Stimulated activated CD4-positive, alpha-beta T cell treated with anti-CD3 and anti-CD28 coated beads, Interleukin-1b, Interleukin-23, amount 100 ng/mL, for 4 hours (primary cell): ENCODE measurements at regions not wholly inside any gene's neighbourhood (a gene's known extent, or its start where the extent isn't known, plus 50 kb on each side); places are given as distances from the start of the nearest gene placed in this dataset.

ENCODE experiments used
- DNase-seq, 2 donors: peaks; one replicate each; pipeline ENCODE4 v3.0.0-alpha.2; 2020; ENCODE audit warnings: low read depth in 2 of 2

- DNase-seq = no peak
Observed at GRCh38 chrX:39289827-39290226, 488.6 kb downstream of the MID1IP1 start.

- no peak for DNase-seq
Observed at GRCh38 chrX:39293203-39293602, 491.9 kb downstream of the MID1IP1 start.

- DNase-seq = no peak
Observed at GRCh38 chrX:39296472-39296871, 495.2 kb downstream of the MID1IP1 start.

GRCh38 chrX:39298821-39299220, 497.6 kb downstream of the MID1IP1 start:
- no peak for DNase-seq

- DNase-seq = no peak
Observed at GRCh38 chrX:39299615-39300014, 498.4 kb downstream of the MID1IP1 start.

GRCh38 chrX:39301036-39301435, 499.8 kb downstream of the MID1IP1 start:
- no peak for DNase-seq

GRCh38 chrX:39302838-39303237, 501.6 kb downstream of the MID1IP1 start:
- no peak for DNase-seq

- no peak for DNase-seq
Observed at GRCh38 chrX:39304746-39305145, 503.5 kb downstream of the MID1IP1 start.

GRCh38 chrX:39307488-39307887, 506.2 kb downstream of the MID1IP1 start:
- no peak for DNase-seq

- no peak for DNase-seq
Observed at GRCh38 chrX:39308126-39308525, 506.9 kb downstream of the MID1IP1 start.

- peak; percentile 23 to 41 for DNase-seq
Observed at GRCh38 chrX:39309018-39309635, 507.9 kb downstream of the MID1IP1 start.

- DNase-seq = peak in 1 of 2 donors; percentile 42
Observed at GRCh38 chrX:39309721-39310152, 508.5 kb downstream of the MID1IP1 start.

GRCh38 chrX:39310891-39311290, 509.6 kb downstream of the MID1IP1 start:
- no peak for DNase-seq

GRCh38 chrX:39311646-39312045, 510.4 kb downstream of the MID1IP1 start:
- no peak for DNase-seq

GRCh38 chrX:39313146-39313545, 511.9 kb downstream of the MID1IP1 start:
- no peak for DNase-seq

GRCh38 chrX:39318506-39319343, 517.5 kb downstream of the MID1IP1 start:
- no peak for DNase-seq

GRCh38 chrX:39320165-39320564, 518.9 kb downstream of the MID1IP1 start:
- DNase-seq = no peak

- no peak for DNase-seq
Observed at GRCh38 chrX:39322496-39322895, 521.2 kb downstream of the MID1IP1 start.

GRCh38 chrX:39324233-39324930, 523.1 kb downstream of the MID1IP1 start:
- no peak for DNase-seq

GRCh38 chrX:39327255-39327654, 526.0 kb downstream of the MID1IP1 start:
- DNase-seq = no peak

GRCh38 chrX:39327705-39328104, 526.4 kb downstream of the MID1IP1 start:
- DNase-seq = no peak

GRCh38 chrX:39328661-39329060, 527.4 kb downstream of the MID1IP1 start:
- DNase-seq = no peak
